Pancreas (tissue), 10 donors: ENCODE measurements at regions not wholly inside any gene's neighbourhood (a gene's known extent, or its start where the extent isn't known, plus 50 kb on each side); places are given as distances from the start of the nearest gene placed in this dataset.

ENCODE experiments used
- ATAC-seq, 4 donors: fragments of 200-7000 bp; cut with Tn5 transposase; one replicate each; pipeline versions ENCODE4 v1.8.0 to v1.9.1; 2020; ENCODE audit warnings: mild to moderate bottlenecking in 4 of 4, moderate library complexity in 4 of 4
- DNase-seq, 6 donors: peaks; one replicate each; pipeline ENCODE4 v3.0.0-alpha.2; 2020
- FAIRE-seq: peaks from 2 replicates; lab custom pipeline; 2012; peaks lifted over from hg19 to GRCh38; lab: Jason Lieb, UNC
- H3K27ac ChIP-seq, 4 donors: fragments of 200-600 bp; sonication (generic); 1 replicate in 3 of 4; 2 replicates in 1 of 4; pipeline versions ENCODE4 v1.5.0 to v1.8.0; 2020
- H3K27me3 ChIP-seq, 4 donors: fragments of 200-600 bp; one replicate each; pipeline ENCODE4 v1.8.0; 2021
- H3K36me3 ChIP-seq, 3 donors: fragments of 200-600 bp; sonication (generic) in 1 of 3; one replicate each; pipeline versions ENCODE4 v1.5.0 to v1.8.0; 2020 to 2021
- H3K4me1 ChIP-seq, 3 donors: fragments of 200-600 bp; one replicate each; pipeline ENCODE4 v1.8.0; 2021
- H3K4me3 ChIP-seq, 4 donors: fragments of 200-600 bp; sonication (generic) in 2 of 4; one replicate each; pipeline versions ENCODE4 v1.5.0 to v1.8.0; 2020 to 2021
- H3K9me3 ChIP-seq, 4 donors: fragments of 200-600 bp; one replicate each; pipeline ENCODE4 v1.8.0; 2021
- WGBS, 2 donors: extraction: QIAGEN DNeasy Blood & Tissue Kit; methylation state at CpG; one replicate each; pipeline ENCODE4 v1.1.7; 2013; 5-methylcytosine and 5-hydroxymethylcytosine counted together
- intact Hi-C, 3 donors: fragments of 100-400 bp; cut with DNase I; formaldehyde crosslinking; loops; one replicate each; pipeline versions ENCODE4 v1.11.1 to v1.14.2; 2022
- TF ChIP-seq, protein P1 (sequence below), 4 donors: fragments of 200-600 bp; sonication (generic) in 3 of 4; IDR thresholded peaks; one replicate each; pipeline versions ENCODE4 v1.5.0 to v1.8.0; 2021; ENCODE audit warnings: antibody characterized with exemption in 4 of 4
- donor health status: healthy with polysubstance abuse.
- donor health status: DM: no; HTN: no; CAD: no; lungs with moderate emphysema.
- donor health status: DM: no; HTN: no; CAD: no.
- donor health status: control.
- donor health status: control.
- donor health status: Bipolar disorder and iron deficiency.
- donor health status: DM: yes; HTN: yes; CAD: no.
- donor health status: DM: no; HTN: no; CAD: no.
- donor health status: DM: no; HTN: no; CAD: no.
- donor health status: DM: yes; HTN: yes; CAD: no.

DNA sequence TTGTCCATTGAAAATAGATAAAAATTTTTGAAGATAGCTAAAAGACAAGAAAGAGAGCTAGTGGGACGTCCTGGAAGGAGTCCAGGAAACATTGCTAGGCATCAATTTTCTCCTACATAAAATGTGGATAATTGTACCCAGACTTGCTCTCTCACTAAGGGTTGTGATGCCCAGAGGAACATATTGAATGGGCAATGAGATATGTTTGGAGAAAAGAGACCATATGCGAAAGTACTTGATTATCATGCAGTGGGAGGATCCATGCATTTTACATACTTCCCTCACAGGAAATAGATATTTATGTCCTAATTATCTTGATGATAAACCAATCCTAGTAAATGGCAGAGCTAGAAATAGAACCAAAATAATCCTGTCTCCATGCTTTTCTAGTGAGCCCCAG, 108.4 kb upstream of the TNR start:
- Histone ChIP-seq H3K9me3 (no peaks in the 10 kb centered on the region), H3K4me1 (no peaks in the 10 kb centered on the region), H3K27me3 (no peaks in the 10 kb centered on the region), H3K27ac (no peak overlapping the region), H3K4me3 (no peak overlapping the region), H3K36me3 (no peaks in the 10 kb centered on the region)
- 78 to 79% methylated on average over 2 of the region's 2 CpGs for WGBS, 2 donors
- intact Hi-C loops: no loop called here
- DNase-seq (no peak), ATAC-seq (no peak), FAIRE-seq (no peak)
- TF ChIP-seq, protein P1, sequence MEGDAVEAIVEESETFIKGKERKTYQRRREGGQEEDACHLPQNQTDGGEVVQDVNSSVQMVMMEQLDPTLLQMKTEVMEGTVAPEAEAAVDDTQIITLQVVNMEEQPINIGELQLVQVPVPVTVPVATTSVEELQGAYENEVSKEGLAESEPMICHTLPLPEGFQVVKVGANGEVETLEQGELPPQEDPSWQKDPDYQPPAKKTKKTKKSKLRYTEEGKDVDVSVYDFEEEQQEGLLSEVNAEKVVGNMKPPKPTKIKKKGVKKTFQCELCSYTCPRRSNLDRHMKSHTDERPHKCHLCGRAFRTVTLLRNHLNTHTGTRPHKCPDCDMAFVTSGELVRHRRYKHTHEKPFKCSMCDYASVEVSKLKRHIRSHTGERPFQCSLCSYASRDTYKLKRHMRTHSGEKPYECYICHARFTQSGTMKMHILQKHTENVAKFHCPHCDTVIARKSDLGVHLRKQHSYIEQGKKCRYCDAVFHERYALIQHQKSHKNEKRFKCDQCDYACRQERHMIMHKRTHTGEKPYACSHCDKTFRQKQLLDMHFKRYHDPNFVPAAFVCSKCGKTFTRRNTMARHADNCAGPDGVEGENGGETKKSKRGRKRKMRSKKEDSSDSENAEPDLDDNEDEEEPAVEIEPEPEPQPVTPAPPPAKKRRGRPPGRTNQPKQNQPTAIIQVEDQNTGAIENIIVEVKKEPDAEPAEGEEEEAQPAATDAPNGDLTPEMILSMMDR (IDR thresholded peaks at IDR 0.05): no peak

DNA sequence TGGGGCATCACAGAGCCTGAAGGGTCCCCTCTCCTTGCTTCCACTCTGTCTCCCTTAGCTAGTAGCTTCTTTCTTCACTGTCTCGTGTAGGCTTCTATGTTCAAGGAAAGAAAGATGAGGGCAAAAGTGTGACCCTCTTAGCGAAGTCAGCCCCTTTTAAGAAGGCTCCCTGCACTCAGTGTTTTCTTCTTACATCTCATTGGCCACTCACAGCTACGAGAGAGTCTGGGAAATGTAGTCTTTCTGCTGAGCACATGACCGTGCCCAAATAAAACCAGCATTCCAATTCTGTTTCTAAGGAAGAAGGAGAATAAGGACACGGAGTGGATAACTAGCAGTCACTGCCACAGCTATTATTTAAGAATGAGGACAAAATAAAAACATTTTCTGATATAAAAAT, 104.9 kb upstream of the TNR start:
- H3K4me3 ChIP-seq: no peak overlapping the region
- no peak overlapping the region for H3K27ac ChIP-seq
- FAIRE-seq (no peak), DNase-seq (no peak), ATAC-seq (no peak)
- no peaks in the 10 kb centered on the region for H3K36me3 ChIP-seq
- no peaks in the 10 kb centered on the region for H3K27me3 ChIP-seq
- H3K4me1 ChIP-seq: no peaks in the 10 kb centered on the region
- TF ChIP-seq, protein P1 (IDR thresholded peaks at IDR 0.05): no peak
- H3K9me3 ChIP-seq: no peaks in the 10 kb centered on the region
- WGBS, 2 donors: 53 to 56% methylated on average over 5 of the region's 5 CpGs
- intact Hi-C loops: no loop called here

DNA sequence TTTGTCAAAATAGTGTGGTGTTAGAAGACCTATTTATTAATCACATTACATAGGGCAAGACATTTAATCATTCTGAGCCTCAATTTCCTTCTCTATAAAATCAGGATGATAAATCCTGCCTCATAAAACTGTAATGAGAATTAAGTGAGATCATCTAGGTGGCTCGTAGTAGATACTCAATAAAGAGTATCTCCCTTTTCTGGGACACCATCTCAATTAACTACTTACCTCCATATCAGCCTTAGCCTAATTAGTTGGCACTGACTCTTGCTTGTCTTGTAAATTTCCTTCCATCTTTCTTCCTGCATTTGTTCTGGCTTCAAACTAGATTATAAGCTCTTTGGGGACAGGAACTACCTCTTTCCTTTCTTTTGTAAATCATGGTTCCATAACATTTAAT, 102.6 kb upstream of the TNR start:
- DNase-seq (no peak), ATAC-seq (no peak), FAIRE-seq (no peak)
- WGBS, 2 donors: 72 to 91% methylated on average over 1 of the region's 1 CpG
- Histone ChIP-seq H3K36me3 (no peaks in the 10 kb centered on the region), H3K4me1 (no peaks in the 10 kb centered on the region), H3K27ac (no peak overlapping the region), H3K27me3 (no peaks in the 10 kb centered on the region), H3K9me3 (no peaks in the 10 kb centered on the region), H3K4me3 (no peak overlapping the region)
- intact Hi-C loops: no loop called here
- TF ChIP-seq, protein P1 (IDR thresholded peaks at IDR 0.05): no peak

DNA sequence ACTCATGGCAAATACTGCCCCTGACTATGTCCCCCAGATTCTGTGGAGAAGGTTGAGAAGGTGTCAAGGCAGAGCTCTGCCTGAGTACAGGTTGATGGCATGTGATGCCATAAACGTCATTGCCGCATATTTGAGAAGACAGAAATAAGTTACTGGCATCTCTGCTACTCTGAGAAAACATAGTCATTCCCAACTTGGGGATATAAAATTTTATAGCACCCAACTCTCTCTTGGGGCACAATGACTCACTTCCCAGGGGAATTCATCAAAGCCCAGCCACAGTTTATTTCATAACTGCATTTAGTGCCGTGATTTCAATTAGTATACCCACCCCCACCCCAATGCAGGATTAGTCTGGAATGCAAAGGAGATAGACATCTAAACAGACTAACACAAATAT, 101.9 kb upstream of the TNR start:
- Histone ChIP-seq H3K4me3 (no peak overlapping the region), H3K4me1 (no peaks in the 10 kb centered on the region), H3K9me3 (no peaks in the 10 kb centered on the region), H3K36me3 (no peaks in the 10 kb centered on the region), H3K27ac (no peak overlapping the region), H3K27me3 (no peaks in the 10 kb centered on the region)
- TF ChIP-seq, protein P1 (IDR thresholded peaks at IDR 0.05): no peak
- FAIRE-seq: no peak
- DNase-seq: no peak
- no peak for ATAC-seq
- 64 to 69% methylated on average over 3 of the region's 3 CpGs for WGBS, 2 donors
- intact Hi-C loops: no loop called here

DNA sequence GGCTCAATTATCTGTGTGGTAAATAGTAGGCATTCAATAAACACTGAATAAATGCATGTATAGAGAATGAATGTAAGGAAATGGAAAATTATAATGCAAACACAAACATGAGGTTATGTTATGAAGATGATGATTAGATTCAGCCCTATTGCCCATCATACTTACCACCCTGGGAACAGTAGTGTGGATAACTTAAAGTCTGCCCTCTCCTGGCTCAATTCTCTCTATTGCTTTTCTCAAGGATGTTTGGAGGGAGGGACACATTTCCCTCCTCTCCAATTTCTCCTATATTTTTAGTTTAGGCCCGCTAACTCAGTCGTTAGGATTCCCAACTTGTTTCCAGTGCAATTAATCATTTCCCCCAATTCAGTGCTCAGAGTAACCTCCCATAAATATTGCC, 101.5 kb upstream of the TNR start:
- Histone ChIP-seq H3K27me3 (no peaks in the 10 kb centered on the region), H3K36me3 (no peaks in the 10 kb centered on the region), H3K27ac (no peak overlapping the region), H3K9me3 (no peaks in the 10 kb centered on the region), H3K4me3 (no peak overlapping the region), H3K4me1 (no peaks in the 10 kb centered on the region)
- DNase-seq: no peak
- no peak for ATAC-seq
- FAIRE-seq: no peak
- TF ChIP-seq, protein P1 (IDR thresholded peaks at IDR 0.05): no peak
- intact Hi-C loops: no loop called here
- whole genome bisulfite sequencing, 2 donors: 59 to 69% methylated on average over 2 of the region's 2 CpGs
